ENCODE measurements at regions not wholly inside any gene's neighbourhood (a gene's known extent, or its start where the extent isn't known, plus 50 kb on each side); places are given as distances from the start of the nearest gene placed in this dataset.

- TF ChIP-seq ZBTB7A (IDR thresholded peaks at IDR 0.05; ENCODE audit: low read depth) = no peak
- TF ChIP-seq FOXM1 (IDR thresholded peaks at IDR 0.05; ENCODE audit: borderline replicate concordance, low read depth) = no peak
- TF ChIP-seq TEAD4 (IDR thresholded peaks at IDR 0.05) = no peak
- TF ChIP-seq, protein P1, sequence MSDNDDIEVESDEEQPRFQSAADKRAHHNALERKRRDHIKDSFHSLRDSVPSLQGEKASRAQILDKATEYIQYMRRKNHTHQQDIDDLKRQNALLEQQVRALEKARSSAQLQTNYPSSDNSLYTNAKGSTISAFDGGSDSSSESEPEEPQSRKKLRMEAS (IDR thresholded peaks at IDR 0.05) = no peak
- TF ChIP-seq, protein P2, sequence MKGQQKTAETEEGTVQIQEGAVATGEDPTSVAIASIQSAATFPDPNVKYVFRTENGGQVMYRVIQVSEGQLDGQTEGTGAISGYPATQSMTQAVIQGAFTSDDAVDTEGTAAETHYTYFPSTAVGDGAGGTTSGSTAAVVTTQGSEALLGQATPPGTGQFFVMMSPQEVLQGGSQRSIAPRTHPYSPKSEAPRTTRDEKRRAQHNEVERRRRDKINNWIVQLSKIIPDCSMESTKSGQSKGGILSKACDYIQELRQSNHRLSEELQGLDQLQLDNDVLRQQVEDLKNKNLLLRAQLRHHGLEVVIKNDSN (IDR thresholded peaks at IDR 0.05) = no peak
- no peak for TF ChIP-seq EP300 (IDR thresholded peaks at IDR 0.05; ENCODE audit: borderline replicate concordance)
- TF ChIP-seq EGR1 (IDR thresholded peaks at IDR 0.05) = no peak
- TF ChIP-seq CEBPB (IDR thresholded peaks at IDR 0.05) = no peak
Observed at GRCh38 chr4:35300996-35301774, 943.1 kb downstream of the ARAP2 start.

GRCh38 chr4:35315419-35315818 lies 928.9 kb downstream of the ARAP2 start:
- TF ChIP-seq RAD21 (IDR thresholded peaks at IDR 0.05; ENCODE audit: low read depth) (no peak), CEBPB (IDR thresholded peaks at IDR 0.05) (no peak), TCF12 (IDR thresholded peaks at IDR 0.05; ENCODE audit: low read depth) (no peak)

GRCh38 chr4:35325908-35326453 lies 918.3 kb downstream of the ARAP2 start:
- TF ChIP-seq, protein P1 (IDR thresholded peaks at IDR 0.05) = no peak
- TF ChIP-seq TCF12 (IDR thresholded peaks at IDR 0.05; ENCODE audit: low read depth) = no peak
- TF ChIP-seq, protein P2 (IDR thresholded peaks at IDR 0.05) = no peak
- no peak for TF ChIP-seq EP300 (IDR thresholded peaks at IDR 0.05; ENCODE audit: borderline replicate concordance)
- TF ChIP-seq ZBTB7A (IDR thresholded peaks at IDR 0.05; ENCODE audit: low read depth) = no peak
- no peak for TF ChIP-seq CEBPB (IDR thresholded peaks at IDR 0.05)
- TF ChIP-seq TEAD4 (IDR thresholded peaks at IDR 0.05) = no peak
- TF ChIP-seq FOXM1 (IDR thresholded peaks at IDR 0.05; ENCODE audit: borderline replicate concordance, low read depth) = no peak
- no peak for TF ChIP-seq CREB1 (IDR thresholded peaks at IDR 0.05; ENCODE audit: low read depth)
- no peak for TF ChIP-seq NFIC (IDR thresholded peaks at IDR 0.05)
- TF ChIP-seq EGR1 (IDR thresholded peaks at IDR 0.05) = no peak
- no peak for TF ChIP-seq REST (IDR thresholded peaks at IDR 0.05; ENCODE audit: low read depth)

DNA sequence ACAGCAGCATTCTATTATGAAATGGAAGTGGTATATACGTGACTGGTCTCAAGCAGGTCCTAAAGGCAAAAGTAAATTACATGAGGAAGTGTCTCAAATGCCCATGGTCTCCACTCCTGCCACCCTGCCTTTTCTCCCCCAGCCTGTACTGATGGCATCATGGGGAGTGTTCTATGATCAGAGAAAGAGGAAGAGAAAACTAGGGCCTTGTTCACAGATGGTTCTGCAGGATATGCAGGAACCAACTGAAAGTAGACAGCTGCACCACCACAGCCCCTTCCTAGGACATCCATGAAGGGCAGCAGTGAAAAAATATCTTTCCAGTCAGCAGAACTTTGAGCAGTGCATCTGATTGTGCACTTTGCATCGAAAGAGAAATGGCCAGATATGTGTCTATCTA lies 901.5 kb downstream of the ARAP2 start:
- TF ChIP-seq EP300 (IDR thresholded peaks at IDR 0.05; ENCODE audit: borderline replicate concordance) = no peak
- no peak for TF ChIP-seq TAF1 (IDR thresholded peaks at IDR 0.05; ENCODE audit: low read depth)
- TF ChIP-seq TCF12 (IDR thresholded peaks at IDR 0.05; ENCODE audit: low read depth) = no peak

DNA sequence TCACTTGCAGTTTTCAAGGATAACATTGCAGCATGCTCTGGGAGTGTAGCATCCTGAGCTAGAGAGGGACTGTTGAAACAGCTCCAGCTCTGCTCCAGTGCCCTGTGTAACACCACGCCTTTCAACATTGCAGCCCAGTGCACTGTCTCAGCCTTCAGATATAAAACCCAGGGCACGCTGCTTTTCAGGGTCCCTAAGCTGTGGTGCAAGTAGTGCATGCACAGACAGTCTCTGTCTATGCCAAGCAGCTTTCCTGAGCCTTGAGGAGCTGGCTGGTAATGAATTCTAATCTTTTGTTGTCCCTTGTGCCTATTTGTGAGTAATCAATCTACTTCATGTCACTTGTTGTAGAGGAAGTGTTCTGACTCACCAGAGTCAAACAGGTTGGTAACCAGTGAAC lies 897.0 kb downstream of the ARAP2 start:
- TF ChIP-seq, protein P1 (IDR thresholded peaks at IDR 0.05) = no peak
- TF ChIP-seq NFIC (IDR thresholded peaks at IDR 0.05) (no peak), CREB1 (IDR thresholded peaks at IDR 0.05; ENCODE audit: low read depth) (no peak), ZBTB7A (IDR thresholded peaks at IDR 0.05; ENCODE audit: low read depth) (no peak), TAF1 (IDR thresholded peaks at IDR 0.05; ENCODE audit: low read depth) (no peak), TEAD4 (IDR thresholded peaks at IDR 0.05) (no peak), TCF12 (IDR thresholded peaks at IDR 0.05; ENCODE audit: low read depth) (no peak), CEBPB (IDR thresholded peaks at IDR 0.05) (no peak), EP300 (IDR thresholded peaks at IDR 0.05; ENCODE audit: borderline replicate concordance) (no peak), RAD21 (IDR thresholded peaks at IDR 0.05; ENCODE audit: low read depth) (no peak), FOXM1 (IDR thresholded peaks at IDR 0.05; ENCODE audit: borderline replicate concordance, low read depth) (no peak), EGR1 (IDR thresholded peaks at IDR 0.05) (no peak)
- TF ChIP-seq, protein P2 (IDR thresholded peaks at IDR 0.05) = no peak

DNA sequence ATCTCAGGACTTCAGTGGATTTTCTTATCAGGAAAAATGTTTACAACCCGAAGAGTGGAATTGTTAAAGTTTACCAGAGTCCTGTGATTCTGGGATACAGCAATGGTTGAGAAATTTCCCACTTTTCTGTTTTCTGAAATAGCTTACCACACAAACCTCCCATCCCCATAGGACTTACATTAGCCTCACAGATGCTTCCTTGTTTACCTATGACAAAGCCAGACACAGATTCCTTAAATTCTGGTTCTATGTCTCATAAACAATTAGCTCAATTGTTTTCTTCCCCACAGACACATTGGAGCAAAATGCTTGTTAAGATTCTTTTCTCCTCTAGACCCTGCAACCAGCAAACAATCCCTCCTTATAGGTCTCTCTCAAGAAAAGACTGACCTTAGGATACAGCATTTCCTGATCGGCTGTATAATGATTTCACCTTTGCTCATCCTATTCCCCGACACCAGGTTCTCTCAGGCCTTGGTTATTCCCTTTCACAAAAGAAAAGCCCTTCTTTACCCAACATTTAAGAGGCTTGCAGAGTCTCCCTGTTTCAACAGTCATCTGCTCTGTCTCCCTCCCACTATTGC lies 886.2 kb downstream of the ARAP2 start:
- TF ChIP-seq EGR1 (IDR thresholded peaks at IDR 0.05) (no peak), TEAD4 (IDR thresholded peaks at IDR 0.05) (no peak), CREB1 (IDR thresholded peaks at IDR 0.05; ENCODE audit: low read depth) (no peak), CEBPB (IDR thresholded peaks at IDR 0.05) (no peak), TAF1 (IDR thresholded peaks at IDR 0.05; ENCODE audit: low read depth) (no peak), EP300 (IDR thresholded peaks at IDR 0.05; ENCODE audit: borderline replicate concordance) (no peak)
- TF ChIP-seq, protein P1 (IDR thresholded peaks at IDR 0.05) = no peak
- TF ChIP-seq, protein P2 (IDR thresholded peaks at IDR 0.05) = no peak
